ENCODE measurements at regions not wholly inside any gene's neighbourhood (a gene's known extent, or its start where the extent isn't known, plus 50 kb on each side); places are given as distances from the start of the nearest gene placed in this dataset.
"Not testable (repeated sequence)": the region's sequence is repeated elsewhere in the genome, so short reads cannot be mapped to it uniquely, and the experiment has no call there.

DNA sequence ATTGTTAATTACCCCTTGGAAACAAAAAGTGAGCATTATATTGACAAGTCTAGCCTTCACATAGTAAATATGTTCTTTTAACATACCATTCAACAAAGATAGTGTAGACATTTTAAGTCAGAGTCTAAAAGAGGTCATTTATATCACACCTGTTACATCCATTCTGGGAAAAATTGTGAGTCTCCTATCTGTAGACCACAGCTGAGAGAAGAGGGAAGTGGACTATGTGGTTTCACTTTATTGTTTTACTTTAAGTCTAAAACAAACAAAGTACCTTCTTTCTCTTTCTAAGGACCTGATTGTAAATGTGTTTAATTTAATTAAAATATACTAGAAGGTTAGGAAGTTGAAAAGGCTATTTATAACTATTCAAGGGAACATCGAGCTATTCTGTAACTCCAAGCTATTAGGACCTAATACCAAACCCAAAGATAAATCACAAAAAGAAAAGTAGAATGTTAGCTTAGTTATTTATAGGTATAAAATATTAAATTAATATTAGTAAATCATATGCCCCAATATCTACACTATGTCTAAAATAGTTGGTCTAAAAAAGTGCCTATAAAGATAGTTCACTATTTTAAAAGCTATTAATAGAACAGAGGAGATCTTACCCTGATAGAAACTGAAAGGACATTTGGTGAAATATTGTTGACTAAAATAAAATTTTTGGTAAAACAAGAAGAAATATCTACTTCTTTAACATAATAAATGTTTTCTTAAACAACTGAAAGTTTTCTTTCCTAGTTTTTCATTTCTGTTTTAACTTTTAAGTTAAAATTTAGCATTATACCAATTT lies 134.9 kb downstream of the TMEM167A start:
- no peak overlapping the region for H3K4me3 ChIP-seq (ENCODE audit: low read length)
- no peaks in the 10 kb centered on the region for H3K27me3 ChIP-seq (ENCODE audit: low read depth, low read length)
- no peaks in the 10 kb centered on the region for H3K9me3 ChIP-seq (ENCODE audit: insufficient read depth, low read length)
- H3K27ac ChIP-seq (ENCODE audit: low read length), result no peak overlapping the region
- TF ChIP-seq EZH2phosphoT487 (IDR thresholded peaks at IDR 0.05; ENCODE audit: low read depth), result no peak
- TF ChIP-seq, protein P1, sequence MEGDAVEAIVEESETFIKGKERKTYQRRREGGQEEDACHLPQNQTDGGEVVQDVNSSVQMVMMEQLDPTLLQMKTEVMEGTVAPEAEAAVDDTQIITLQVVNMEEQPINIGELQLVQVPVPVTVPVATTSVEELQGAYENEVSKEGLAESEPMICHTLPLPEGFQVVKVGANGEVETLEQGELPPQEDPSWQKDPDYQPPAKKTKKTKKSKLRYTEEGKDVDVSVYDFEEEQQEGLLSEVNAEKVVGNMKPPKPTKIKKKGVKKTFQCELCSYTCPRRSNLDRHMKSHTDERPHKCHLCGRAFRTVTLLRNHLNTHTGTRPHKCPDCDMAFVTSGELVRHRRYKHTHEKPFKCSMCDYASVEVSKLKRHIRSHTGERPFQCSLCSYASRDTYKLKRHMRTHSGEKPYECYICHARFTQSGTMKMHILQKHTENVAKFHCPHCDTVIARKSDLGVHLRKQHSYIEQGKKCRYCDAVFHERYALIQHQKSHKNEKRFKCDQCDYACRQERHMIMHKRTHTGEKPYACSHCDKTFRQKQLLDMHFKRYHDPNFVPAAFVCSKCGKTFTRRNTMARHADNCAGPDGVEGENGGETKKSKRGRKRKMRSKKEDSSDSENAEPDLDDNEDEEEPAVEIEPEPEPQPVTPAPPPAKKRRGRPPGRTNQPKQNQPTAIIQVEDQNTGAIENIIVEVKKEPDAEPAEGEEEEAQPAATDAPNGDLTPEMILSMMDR (IDR thresholded peaks at IDR 0.05; ENCODE audit: low read depth, low read length), result no peak
- no peaks in the 10 kb centered on the region for H3K79me2 ChIP-seq (ENCODE audit: low read length)
- H4K20me1 ChIP-seq (ENCODE audit: insufficient read depth, low read length), result no peaks in the 10 kb centered on the region
- H2AFZ ChIP-seq (ENCODE audit: low read depth, low read length), result no peak overlapping the region
- no peak overlapping the region for H3K9ac ChIP-seq (ENCODE audit: low read length)
- no peaks in the 10 kb centered on the region for H3K36me3 ChIP-seq (replicated peaks; ENCODE audit: low read depth, low read length)
- no peak overlapping the region for H3K4me2 ChIP-seq (ENCODE audit: low read length)
- peaks cover 4% of the 10 kb centered on the region; the same call in 1 of the 2 replicates for H3K4me1 ChIP-seq (ENCODE audit: low read length)

DNA sequence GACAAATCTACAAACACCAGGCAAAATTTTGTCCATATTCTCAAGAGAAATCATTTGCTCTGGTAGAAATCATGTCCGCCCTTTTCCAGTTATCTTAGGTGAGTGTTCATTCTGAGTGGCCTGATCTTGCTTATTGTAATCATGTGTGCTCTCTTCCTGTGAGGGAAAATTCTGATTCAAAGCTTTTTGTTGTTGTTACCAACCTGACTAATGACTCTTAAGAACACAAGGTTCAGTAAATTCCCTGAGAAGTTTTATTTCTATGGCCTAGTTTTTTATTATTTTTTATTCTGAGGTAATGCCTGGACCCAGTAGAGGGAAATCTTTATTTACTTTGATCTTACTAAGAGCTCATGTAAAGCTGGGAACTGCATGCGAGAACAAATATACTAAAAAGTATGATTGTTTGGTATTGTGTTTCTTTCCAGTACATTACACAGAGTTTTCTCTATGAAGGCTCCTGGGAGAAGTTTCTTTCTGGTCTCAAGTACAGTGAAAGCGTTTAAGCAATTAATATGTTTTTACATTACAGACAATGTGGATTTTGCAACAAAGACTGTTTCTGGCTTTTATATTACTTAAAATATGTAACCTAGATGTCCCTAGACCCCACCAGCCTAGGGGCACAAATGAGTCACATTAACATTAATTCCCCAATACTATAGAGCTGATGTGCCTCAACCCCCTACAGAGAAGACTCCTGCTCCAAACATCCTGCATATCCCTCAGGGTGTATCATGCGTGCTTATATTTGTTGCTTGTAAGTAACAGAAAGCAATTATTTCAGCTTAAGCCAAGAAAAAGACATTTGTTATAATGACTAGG lies 138.1 kb downstream of the TMEM167A start:
- H3K27ac ChIP-seq (ENCODE audit: low read length), result no peak overlapping the region
- H3K4me3 ChIP-seq (ENCODE audit: low read length), result no peak overlapping the region
- no peaks in the 10 kb centered on the region for H3K36me3 ChIP-seq (replicated peaks; ENCODE audit: low read depth, low read length)
- no peak overlapping the region for H3K4me2 ChIP-seq (ENCODE audit: low read length)
- no peaks in the 10 kb centered on the region for H3K9me3 ChIP-seq (ENCODE audit: insufficient read depth, low read length)
- no peaks in the 10 kb centered on the region for H3K79me2 ChIP-seq (ENCODE audit: low read length)
- TF ChIP-seq, protein P1 (IDR thresholded peaks at IDR 0.05; ENCODE audit: low read depth, low read length), result no peak
- TF ChIP-seq EZH2phosphoT487 (IDR thresholded peaks at IDR 0.05; ENCODE audit: low read depth), result no peak
- no peak overlapping the region for H3K9ac ChIP-seq (ENCODE audit: low read length)
- H4K20me1 ChIP-seq (ENCODE audit: insufficient read depth, low read length), result no peaks in the 10 kb centered on the region
- no peaks in the 10 kb centered on the region for H3K27me3 ChIP-seq (ENCODE audit: low read depth, low read length)
- H2AFZ ChIP-seq (ENCODE audit: low read depth, low read length), result no peak overlapping the region
- H3K4me1 ChIP-seq (ENCODE audit: low read length), result peaks cover 4% of the 10 kb centered on the region; the same call in 1 of the 2 replicates

DNA sequence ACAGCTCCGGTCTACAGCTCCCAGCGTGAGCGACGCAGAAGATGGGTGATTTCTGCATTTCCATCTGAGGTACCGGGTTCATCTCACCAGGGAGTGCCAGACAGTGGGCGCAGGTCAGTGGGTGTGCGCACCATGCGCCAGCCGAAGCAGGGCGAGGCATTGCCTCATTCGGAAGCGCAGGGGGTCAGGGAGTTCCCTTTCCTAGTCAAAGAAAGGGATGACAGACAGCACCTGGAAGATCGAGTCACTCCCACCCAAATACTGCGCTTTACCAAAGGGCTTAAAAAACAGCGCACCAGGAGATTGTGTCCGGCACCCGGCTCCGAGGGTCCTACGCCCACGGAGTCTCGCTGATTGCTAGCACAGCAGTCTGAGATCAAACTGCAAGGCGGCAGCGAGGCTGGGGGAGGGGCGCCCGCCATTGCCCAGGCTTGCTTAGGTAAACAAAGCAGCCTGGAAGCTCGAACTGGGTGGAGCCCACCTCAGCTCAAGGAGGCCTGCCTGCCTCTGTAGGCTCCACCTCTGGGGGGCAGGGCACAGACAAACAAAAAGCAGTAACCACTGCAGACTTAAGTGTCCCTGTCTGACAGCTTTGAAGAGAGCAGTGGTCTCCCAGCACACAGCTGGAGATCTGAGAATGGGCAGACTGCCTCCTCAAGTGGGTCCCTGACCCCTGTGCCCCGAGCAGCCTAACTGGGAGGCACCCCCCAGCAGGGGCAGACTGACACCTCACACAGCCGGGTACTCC lies 144.5 kb downstream of the TMEM167A start:
- H3K4me2 ChIP-seq (ENCODE audit: low read length); H3K9me3 ChIP-seq (ENCODE audit: insufficient read depth, low read length); H3K36me3 ChIP-seq (replicated peaks; ENCODE audit: low read depth, low read length); H4K20me1 ChIP-seq (ENCODE audit: insufficient read depth, low read length); H3K4me3 ChIP-seq (ENCODE audit: low read length); H3K9ac ChIP-seq (ENCODE audit: low read length); H2AFZ ChIP-seq (ENCODE audit: low read depth, low read length); H3K79me2 ChIP-seq (ENCODE audit: low read length); H3K27me3 ChIP-seq (ENCODE audit: low read depth, low read length); H3K27ac ChIP-seq (ENCODE audit: low read length): not testable (repeated sequence)
- peaks cover 15% of the 10 kb centered on the region for H3K4me1 ChIP-seq (ENCODE audit: low read length)

DNA sequence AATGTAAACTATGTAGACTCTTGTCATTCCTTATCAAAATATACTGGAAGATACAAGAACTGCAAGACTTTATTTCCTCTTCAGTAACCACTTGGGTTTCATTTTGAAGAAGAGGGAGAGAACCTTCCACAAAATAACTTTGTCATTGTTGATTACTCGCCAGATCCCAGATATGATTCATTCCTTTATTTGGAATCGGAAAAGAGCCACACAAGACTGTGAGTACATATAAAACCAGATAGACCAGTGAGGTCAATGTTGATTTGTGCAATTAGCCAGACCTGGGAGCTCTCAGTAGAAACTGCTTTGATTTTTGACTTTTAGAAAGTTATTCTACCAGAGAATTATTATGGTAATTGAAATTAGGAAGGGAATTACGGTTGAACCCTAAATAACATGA lies 146.1 kb downstream of the TMEM167A start:
- no peaks in the 10 kb centered on the region for H3K79me2 ChIP-seq (ENCODE audit: low read length)
- no peaks in the 10 kb centered on the region for H3K27me3 ChIP-seq (ENCODE audit: low read depth, low read length)
- TF ChIP-seq EZH2phosphoT487 (IDR thresholded peaks at IDR 0.05; ENCODE audit: low read depth), result no peak
- TF ChIP-seq, protein P1 (IDR thresholded peaks at IDR 0.05; ENCODE audit: low read depth, low read length), result no peak
- no peak overlapping the region for H3K4me3 ChIP-seq (ENCODE audit: low read length)
- no peaks in the 10 kb centered on the region for H4K20me1 ChIP-seq (ENCODE audit: insufficient read depth, low read length)
- H3K4me2 ChIP-seq (ENCODE audit: low read length), result peak overlapping the region; percentile 16; the same call in 1 of the 2 replicates
- no peaks in the 10 kb centered on the region for H3K36me3 ChIP-seq (replicated peaks; ENCODE audit: low read depth, low read length)
- no peak overlapping the region for H3K27ac ChIP-seq (ENCODE audit: low read length)
- no peaks in the 10 kb centered on the region for H3K9me3 ChIP-seq (ENCODE audit: insufficient read depth, low read length)
- no peak overlapping the region for H3K9ac ChIP-seq (ENCODE audit: low read length)
- peaks cover 15% of the 10 kb centered on the region for H3K4me1 ChIP-seq (ENCODE audit: low read length)
- H2AFZ ChIP-seq (ENCODE audit: low read depth, low read length), result no peak overlapping the region
